ENCODE measurements at regions not wholly inside any gene's neighbourhood (a gene's known extent, or its start where the extent isn't known, plus 50 kb on each side); places are given as distances from the start of the nearest gene placed in this dataset.

- no peak for DNase-seq (ENCODE audit: low spot score)
Measured at GRCh38 chr11:113553235-113553634, 78.0 kb upstream of the DRD2 start.

GRCh38 chr11:113552271-113552670 is 77.1 kb upstream of the DRD2 start:
- no peak for DNase-seq (ENCODE audit: low spot score)

GRCh38 chr11:113551645-113552044 is 76.4 kb upstream of the DRD2 start:
- no peak for DNase-seq (ENCODE audit: low spot score)

- DNase-seq (ENCODE audit: low spot score), result no peak
Measured at GRCh38 chr11:113549611-113550578, 74.7 kb upstream of the DRD2 start.

GRCh38 chr11:113549061-113549460 is 73.9 kb upstream of the DRD2 start:
- DNase-seq (ENCODE audit: low spot score), result no peak

- DNase-seq (ENCODE audit: low spot score), result no peak
Measured at GRCh38 chr11:113547739-113548138, 72.5 kb upstream of the DRD2 start.

GRCh38 chr11:113546757-113547507 is 71.7 kb upstream of the DRD2 start:
- DNase-seq (ENCODE audit: low spot score), result no peak

GRCh38 chr11:113542420-113542819 is 67.2 kb upstream of the DRD2 start:
- no peak for DNase-seq (ENCODE audit: low spot score)

- DNase-seq (ENCODE audit: low spot score), result no peak
Measured at GRCh38 chr11:113540416-113541330, 65.5 kb upstream of the DRD2 start.

- DNase-seq (ENCODE audit: low spot score), result no peak
Measured at GRCh38 chr11:113538451-113539412, 63.5 kb upstream of the DRD2 start.

- no peak for DNase-seq (ENCODE audit: low spot score)
Measured at GRCh38 chr11:113534625-113535024, 59.4 kb upstream of the DRD2 start.

GRCh38 chr11:113533425-113533698 is 58.2 kb upstream of the DRD2 start:
- DNase-seq (ENCODE audit: low spot score), result no peak

GRCh38 chr11:113532697-113533424 is 57.7 kb upstream of the DRD2 start:
- DNase-seq (ENCODE audit: low spot score), result peak; percentile 62

GRCh38 chr11:113531575-113532451 is 56.6 kb upstream of the DRD2 start:
- DNase-seq (ENCODE audit: low spot score), result no peak

GRCh38 chr11:113531083-113531482 is 55.9 kb upstream of the DRD2 start:
- DNase-seq (ENCODE audit: low spot score), result no peak

- no peak for DNase-seq (ENCODE audit: low spot score)
Measured at GRCh38 chr11:113529606-113530005, 54.4 kb upstream of the DRD2 start.

GRCh38 chr11:113528982-113529381 is 53.8 kb upstream of the DRD2 start:
- DNase-seq (ENCODE audit: low spot score), result no peak

- no peak for DNase-seq (ENCODE audit: low spot score)
Measured at GRCh38 chr11:113526521-113526920, 51.3 kb upstream of the DRD2 start.
